ENCODE measurements at regions not wholly inside any gene's neighbourhood (a gene's known extent, or its start where the extent isn't known, plus 50 kb on each side); places are given as distances from the start of the nearest gene placed in this dataset.
A peak's percentile ranks its signal among the peaks of the same experiment; 100 is the strongest.

- Histone ChIP-seq H3K18ac (ENCODE audit: insufficient read length, low read depth, low read length) (no peak overlapping the region), H3K4me1 (ENCODE audit: insufficient read depth, low read length) (no peaks in the 10 kb centered on the region; the same call in 1 of the 2 replicates), H3K56ac (ENCODE audit: insufficient read length, low read depth, low read length) (no peak overlapping the region), H3K14ac (ENCODE audit: insufficient read depth, low read length) (no peak overlapping the region), H3K27me3 (ENCODE audit: insufficient read depth, low read length) (no peaks in the 10 kb centered on the region), H2BK15ac (ENCODE audit: low read depth, low read length) (no peak overlapping the region), H3T11ph (ENCODE audit: low read length) (no peak overlapping the region), H2BK12ac (ENCODE audit: insufficient read length, low read depth, low read length) (no peak overlapping the region), H2AK5ac (ENCODE audit: insufficient read length, low read length) (no peak overlapping the region), H4K91ac (ENCODE audit: insufficient read length, low read depth, low read length) (no peak overlapping the region), H3K9ac (ENCODE audit: extremely low read depth, insufficient read length, low read length) (no peak overlapping the region), H3K27ac (ENCODE audit: insufficient read length, low read depth, low read length) (no peak overlapping the region), H4K20me1 (ENCODE audit: control insufficient read depth, insufficient read depth, insufficient read length) (no peaks in the 10 kb centered on the region), H2BK20ac (ENCODE audit: low read depth, low read length, poor library complexity, severe bottlenecking) (no peak overlapping the region), H3K23ac (ENCODE audit: insufficient read length, low read depth, low read length) (no peak overlapping the region), H3K4ac (ENCODE audit: low read depth, low read length) (no peak overlapping the region), H3K9me3 (ENCODE audit: control insufficient read depth, low read depth, low read length) (no peaks in the 10 kb centered on the region), H3K23me2 (ENCODE audit: insufficient read length, low read depth, low read length, poor library complexity, severe bottlenecking) (no peaks in the 10 kb centered on the region), H2AFZ (ENCODE audit: low read length) (no peak overlapping the region), H3K79me2 (ENCODE audit: insufficient read depth, low read length) (no peaks in the 10 kb centered on the region), H4K8ac (replicated peaks; ENCODE audit: insufficient read length, low read depth, low read length) (no peak overlapping the region), H3K79me1 (ENCODE audit: insufficient read depth, low read depth, low read length, poor library complexity, severe bottlenecking) (no peaks in the 10 kb centered on the region), H3K4me2 (ENCODE audit: insufficient read depth, insufficient read length, low read length) (no peak overlapping the region), H2BK120ac (ENCODE audit: low read depth, low read length, poor library complexity, severe bottlenecking) (no peak overlapping the region), H2BK5ac (ENCODE audit: insufficient read length, low read length) (no peak overlapping the region), H4K5ac (ENCODE audit: insufficient read length, low read depth, low read length) (no peak overlapping the region)
- Mint-ChIP-seq H3K36me3 (ENCODE audit: insufficient read depth in 1 of 3, low read depth in 3 of 3) (0 out of 7 replicates have a peak, but pooled peaks cover 0 to 1% (median 0%) of the 10 kb centered on the region in 3 experiments), H3K4me1 (peaks cover 18 to 19% of the 10 kb centered on the region in 2 experiments), H3K4me3 (no peak overlapping the region), H3K9me3 (no peaks in the 10 kb centered on the region; a peak in 1 of 5 replicates), H3K27me3 (ENCODE audit: low read depth) (no peaks in the 10 kb centered on the region), H3K27ac (peak overlapping the region in 1 of 3 experiments; percentile 13; a peak in 1 of 7 replicates)
- no peak for TF ChIP-seq CTCF (conservative IDR thresholded peaks at IDR 0.05)
- no peak for DNase-seq
- WGBS (ENCODE audit: extremely low coverage, insufficient read length, low lambda C conversion rate): no CpG with 5 or more reads among the region's 3 CpGs
Measured at GRCh38 chr18:67154979-67155378, 361.5 kb downstream of the DSEL start.
